ENCODE measurements at regions not wholly inside any gene's neighbourhood (a gene's known extent, or its start where the extent isn't known, plus 50 kb on each side); places are given as distances from the start of the nearest gene placed in this dataset.
A peak's percentile ranks its signal among the peaks of the same experiment; 100 is the strongest.

DNA sequence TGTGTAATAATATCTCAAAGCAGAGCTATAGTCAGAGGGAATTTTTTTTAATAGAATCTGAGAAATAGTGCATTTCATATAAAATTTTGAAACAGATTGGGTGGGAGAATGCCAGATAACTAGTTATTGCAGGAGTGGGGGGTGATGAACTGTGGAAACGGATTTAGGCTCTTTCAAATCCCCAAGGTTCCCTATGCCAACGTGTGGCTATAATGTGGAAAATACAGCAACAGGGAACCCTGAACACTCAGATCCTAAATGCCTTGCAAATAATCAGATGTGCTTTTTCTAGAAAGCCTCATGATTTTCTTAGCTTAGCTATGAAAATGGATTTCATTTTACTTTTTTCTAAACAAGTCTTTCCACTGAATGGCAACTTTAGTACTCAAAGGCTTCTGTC is 180.5 kb upstream of the DMAC1 start:
- no peak for DNase-seq

DNA sequence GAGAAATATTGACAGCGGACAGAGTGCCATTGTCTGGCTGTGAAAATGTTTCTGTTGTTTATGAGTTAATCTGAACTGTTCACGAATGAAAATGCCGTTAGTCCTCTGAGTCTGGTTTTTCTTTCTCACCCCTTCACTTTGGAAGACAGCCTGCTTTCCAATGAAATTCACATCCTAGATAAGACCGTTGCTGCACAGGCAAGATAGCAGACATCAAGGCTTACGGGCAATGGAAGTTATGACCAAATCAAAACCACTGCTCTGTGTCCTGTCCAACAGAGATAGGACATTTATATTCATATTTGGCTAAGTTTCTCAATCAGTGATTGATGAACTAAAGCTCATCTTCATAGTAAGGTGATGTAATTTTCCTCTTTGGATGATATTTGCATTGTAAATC is 180.0 kb upstream of the DMAC1 start:
- no peak for DNase-seq

DNA sequence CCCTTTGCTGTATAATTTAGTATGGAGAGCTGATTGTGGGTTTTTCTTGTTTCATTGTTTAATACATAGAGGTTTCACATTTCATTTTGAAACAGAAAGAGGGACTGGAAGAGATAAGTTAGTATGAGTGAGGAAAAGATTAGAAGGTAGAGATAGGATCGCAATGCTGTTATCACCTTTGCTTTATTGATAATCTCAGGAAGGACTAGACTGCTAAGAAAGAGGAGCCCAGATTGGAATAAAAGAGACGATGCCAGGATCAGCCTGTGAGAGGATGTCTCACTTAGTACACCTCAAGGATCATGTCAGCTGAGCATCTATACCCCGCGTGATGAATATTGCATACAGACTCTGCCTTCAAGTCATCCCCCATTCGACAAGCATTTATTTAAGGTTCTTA is 178.0 kb upstream of the DMAC1 start:
- no peak for DNase-seq

DNA sequence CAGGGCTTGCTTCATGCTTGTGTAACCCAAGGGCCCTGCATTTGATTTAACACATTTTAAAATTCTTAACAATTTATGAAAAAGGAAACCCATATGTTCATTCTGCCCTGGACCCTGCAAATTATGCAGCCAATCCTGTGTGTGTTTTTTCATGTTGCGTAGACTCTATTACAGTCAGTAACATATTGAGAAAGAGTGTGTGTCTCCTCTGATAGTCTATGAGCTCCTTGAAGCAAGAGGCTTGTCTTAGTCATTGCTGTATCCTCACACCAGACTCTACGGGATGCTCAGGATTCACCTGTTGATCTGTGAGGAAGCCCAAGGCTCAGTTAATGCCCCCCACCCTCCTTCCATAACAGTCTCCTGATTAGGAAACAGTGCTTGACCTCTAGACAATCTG is 177.3 kb upstream of the DMAC1 start:
- DNase-seq, result peak; percentile 52

DNA sequence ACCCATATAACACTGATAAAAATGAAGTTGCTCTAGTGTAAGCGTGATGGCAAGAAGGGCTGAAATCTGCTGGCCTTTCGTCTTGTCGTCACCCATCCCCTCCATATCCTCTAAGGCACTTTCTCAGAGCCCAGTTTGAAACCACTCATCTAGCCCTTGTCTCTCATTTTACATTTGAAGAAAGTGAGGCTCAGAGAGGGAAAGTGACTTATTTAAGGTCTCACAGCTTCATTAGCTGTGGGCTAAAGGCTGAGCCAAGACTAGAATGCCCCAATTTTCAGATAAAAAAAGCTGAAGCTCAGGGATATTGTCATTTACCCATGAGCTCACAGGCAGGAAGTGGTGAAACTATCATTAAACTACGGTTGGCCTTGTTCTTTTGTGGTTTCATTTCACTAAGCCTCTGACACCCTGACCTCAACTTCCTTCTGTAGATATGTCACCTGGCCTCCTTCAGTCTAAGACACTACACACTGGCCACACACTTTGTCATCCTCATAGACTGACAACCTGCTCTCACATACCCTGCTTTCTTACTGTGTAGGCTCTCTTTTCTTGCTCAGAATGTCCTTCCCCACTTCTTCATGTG is 176.7 kb upstream of the DMAC1 start:
- DNase-seq, result peak; percentile 99

DNA sequence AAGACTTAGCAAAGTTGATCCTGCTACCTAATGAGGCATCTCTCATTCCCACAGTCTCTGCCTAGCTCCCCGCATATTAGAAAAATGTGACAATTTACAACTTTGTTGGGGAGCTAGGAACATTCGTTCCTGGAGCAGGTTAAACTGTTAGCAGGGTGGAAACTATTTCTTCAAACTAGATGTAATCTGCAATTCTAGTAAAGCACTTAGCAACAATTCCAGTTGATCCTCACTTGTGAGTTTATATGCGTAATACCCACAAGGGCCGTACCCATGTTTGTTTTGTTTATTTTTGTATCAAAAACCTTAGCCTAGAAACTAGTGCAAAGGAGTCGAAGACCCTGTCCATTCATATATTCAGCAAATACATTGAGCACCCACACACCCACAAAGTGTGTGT is 175.8 kb upstream of the DMAC1 start:
- DNase-seq, result no peak

DNA sequence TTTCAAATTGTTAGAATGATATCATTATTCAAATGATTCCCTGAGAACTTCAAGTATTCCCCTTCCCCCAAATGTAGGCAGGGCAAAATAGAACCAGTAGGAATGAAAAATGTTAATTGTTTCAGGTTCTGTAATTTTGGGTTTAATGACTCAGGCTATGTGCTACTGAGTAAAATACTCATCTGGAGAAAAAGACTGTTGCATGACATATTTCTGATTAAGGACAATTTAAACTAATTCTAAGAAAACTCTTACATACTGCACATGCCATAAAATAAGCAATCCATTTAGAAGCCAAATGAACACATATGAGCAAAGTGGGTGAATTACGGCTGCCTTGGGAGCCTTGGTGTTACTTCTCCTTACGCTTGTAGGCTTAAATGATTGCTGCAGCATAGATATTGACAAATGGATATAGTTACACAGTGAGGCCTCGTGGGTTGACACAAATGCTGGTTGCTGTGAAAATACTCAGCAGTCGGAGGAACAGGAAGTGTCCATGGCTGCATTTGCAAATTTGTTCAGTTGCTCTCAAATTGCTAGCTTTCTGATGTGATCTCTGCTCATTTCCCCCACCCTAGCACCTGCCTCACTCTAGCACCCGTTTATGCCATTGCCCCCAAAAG is 174.9 kb upstream of the DMAC1 start:
- peak; percentile 87 for DNase-seq

DNA sequence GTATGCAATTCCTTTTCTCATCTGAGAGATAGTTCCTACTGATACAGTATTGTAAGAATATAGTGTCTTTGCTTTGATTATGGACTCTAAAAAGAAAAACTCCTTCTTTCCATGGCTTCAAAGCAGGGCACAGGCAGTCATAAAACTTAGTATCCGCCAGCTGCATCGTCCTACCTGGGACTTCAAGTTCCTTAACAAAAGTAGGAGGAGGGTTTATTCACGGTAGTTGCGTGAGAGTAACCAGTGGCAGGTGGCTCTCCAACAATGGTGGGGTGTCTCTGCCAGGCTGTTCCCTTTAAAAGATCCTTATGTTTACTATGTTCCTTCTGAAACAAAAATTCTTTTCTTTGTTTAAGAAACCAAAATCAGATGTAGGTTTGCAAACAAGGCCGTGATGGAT is 173.5 kb upstream of the DMAC1 start:
- no peak for DNase-seq

DNA sequence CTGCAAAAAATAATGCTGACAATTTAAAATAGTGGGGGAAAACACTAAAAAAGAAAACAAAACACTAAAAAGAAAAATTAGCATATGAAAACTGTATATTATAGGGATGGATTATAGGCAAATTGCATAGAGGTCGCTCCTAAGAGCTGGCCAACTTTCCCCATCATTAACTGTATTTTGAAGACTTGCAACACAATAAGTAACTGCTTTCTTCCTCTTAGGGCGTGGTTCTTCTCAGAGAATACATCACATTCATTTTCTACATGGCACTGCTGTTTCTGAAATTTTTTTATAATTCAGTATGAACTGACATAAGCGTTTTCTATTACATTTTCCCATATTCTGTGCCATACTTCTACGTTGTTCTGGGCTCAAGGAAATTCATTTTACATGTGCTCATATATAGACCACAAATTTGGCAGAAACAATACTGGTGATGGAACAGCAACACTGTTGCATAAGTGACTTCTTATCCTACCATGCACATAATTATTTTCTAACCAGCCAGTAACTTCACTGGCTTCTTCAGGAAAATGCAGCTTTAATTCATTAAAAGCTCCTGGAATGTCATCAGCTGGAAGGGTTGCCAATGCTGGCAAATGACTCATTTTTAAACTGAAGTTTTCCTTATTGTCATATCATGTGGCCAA is 171.2 kb upstream of the DMAC1 start:
- peak; percentile 54 for DNase-seq

DNA sequence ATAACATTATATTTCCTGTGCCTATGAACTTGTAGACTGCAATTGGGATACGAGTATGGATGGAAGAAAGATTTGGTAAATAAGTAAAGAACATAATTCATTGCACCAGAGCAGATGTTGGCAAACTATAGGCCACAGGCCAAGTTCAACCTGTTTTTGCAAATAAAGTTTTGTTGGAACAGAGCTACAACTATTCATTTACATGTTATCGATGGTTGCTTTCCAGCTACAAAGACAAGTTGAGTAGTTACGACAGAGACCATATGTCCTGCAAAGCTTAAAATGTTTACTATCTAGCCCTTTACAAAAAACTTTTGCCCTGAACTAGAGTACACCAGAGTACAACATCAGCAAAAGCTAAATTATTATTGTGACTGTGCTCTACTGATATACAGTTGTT is 169.1 kb upstream of the DMAC1 start:
- no peak for DNase-seq

DNA sequence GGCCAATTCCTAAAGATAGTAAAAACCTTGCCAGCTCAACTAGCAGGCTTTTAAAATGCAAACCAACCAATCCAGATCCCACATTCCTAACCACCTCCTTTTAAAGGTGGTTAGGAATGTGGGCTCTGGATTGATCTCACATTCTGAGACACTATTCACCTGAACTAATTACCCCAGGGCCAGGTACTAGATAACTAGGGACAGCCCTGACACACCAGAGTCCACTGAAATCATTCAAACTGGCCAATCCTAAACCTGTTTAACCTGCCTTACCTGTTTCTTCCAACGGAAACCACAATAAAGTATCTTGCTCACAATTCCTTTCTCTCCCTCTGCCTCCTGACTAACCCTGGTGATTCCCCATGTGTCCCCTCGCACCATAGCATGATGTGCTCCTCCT is 168.3 kb upstream of the DMAC1 start:
- DNase-seq, result no peak

DNA sequence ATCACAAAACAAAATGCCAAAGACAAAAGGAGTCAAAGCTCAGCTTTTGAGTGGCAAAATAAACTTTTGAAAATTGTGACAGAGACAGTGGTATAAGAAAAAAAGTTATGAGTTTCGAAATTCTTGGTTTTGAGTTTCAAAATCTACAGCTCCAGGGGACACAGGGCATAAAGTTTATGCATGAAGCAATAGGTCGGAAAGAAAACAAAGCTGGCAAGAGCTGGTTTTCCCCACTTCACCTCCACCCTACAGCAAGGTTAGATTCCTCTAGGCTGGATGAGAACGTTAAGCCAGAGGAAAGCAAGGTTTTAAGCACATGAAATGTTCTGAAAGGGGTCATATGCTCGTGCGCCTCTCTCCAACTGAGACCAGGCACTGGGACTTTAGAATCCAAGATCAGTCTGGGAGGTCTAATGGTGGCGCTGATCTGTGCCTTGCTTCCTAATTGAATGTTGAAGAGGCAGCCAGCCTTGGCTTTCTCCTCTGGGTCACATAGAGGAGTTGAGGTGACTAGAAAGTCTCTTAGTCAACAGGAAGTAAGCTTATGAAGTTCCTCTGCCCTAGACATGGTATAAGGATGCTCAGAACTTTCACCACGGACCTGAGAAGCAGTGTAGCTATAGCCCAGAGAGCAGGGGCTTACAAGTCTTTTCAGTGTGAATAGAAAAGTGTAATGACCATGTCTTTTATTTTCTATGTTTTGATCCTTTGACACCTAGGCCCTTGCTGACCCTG is 167.7 kb upstream of the DMAC1 start:
- DNase-seq, result peak; percentile 84

DNA sequence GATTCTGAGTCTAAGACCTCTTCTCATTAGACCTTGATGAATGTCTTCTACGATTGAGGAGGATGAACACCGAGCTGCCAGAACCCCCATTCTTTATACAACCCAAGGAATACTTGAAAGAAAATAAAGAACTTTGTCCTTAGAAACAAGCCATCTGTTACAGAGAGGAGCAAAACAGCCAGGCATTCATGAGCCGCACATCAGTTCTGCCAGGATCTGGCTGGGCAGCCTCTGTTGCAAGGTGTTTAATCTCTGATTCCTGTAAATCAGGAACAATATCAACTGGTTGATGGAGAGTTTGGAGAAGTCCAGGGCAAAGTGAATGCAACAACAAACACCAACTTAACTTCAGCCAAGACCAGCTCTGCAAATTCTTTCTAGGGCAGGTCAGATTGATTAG is 165.5 kb upstream of the DMAC1 start:
- no peak for DNase-seq

DNA sequence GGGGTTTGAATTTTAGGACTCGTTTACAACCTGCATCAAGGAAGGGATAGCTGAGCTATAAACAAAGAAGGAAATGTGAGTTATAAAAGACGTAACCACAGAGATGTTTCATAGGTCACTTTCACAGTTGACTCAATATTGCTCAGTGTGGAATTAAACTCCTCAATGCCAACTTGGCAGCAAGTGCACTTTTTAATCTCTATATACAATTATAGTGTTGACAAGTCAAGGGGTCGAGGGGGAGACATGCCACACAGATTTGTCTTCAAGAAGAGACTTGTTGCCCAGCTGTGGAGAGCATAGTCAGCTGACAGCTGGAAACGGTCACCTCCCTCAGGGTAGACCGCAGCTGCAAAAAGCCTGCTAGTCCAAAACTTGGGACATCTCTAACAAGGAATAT is 163.4 kb upstream of the DMAC1 start:
- DNase-seq, result peak; percentile 37

DNA sequence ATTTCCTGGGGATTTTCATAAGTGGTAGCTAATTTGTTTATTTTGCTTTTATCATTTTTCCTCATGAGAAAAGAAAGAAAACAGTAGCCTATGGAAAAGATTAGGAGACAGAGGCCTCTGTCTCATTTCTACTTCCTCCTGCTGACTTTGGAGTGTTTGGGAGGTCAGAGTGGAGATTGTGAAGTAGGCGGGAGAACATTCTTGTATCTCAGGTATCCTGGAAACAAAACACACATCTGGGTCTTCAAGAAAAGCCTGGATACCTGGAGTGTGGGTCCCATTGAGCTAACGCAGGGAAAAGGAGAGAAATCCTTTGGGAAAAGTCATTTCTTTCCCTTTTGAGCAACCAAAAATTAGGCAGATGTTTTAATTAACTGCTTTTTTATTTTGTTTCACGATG is 161.5 kb upstream of the DMAC1 start:
- DNase-seq, result no peak

DNA sequence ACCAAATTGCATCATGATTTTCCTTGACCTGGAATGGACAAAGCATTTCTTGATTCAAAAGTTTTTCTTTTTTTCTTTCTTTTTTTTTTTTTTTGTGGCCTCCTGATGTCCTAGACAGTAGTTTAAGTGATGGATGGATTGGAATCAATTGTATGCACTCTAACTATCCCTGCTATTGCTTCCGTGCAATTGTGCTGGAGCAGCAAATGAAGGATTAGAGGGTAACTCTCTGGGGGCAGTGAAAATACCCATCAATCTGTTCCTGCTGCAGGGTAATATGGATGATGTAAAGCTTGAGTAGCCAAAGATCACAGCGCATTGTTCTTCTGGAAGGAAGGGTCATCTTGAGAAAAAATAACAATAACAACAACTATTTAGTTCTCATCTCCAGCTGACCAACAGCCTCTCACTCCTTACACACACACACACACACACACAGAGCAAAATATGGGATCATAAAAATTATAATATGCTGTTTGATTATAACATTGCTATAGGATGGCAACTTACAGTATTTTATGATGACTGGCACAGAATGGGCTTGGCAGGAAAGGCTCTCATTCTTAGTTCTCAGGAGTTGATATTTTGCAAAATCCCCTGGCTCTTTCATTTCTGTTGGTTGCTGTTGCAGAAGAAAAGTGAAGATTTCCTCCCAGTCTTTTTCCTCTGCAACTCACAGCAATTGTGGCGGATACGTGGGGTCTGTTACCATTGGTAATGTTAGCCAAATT is 160.9 kb upstream of the DMAC1 start:
- no peak for DNase-seq

DNA sequence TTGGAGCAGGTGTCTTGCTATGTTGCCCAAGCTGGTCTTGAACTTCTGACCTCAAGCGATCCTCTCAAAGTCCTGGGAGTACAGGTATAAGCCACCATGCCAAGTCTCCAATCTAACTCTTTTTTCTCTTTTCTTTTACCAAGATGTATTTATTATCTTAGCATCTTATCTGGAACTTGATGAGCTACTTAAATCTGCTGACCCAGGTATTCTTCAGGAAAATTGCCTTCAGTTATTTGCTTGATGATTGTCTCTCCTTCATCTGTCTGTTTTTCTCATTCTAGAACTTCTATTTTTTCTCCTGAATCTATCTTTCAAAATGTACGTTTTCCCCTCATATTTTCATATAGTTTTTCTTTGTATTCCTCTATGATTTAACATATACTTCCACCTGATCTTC is 158.2 kb upstream of the DMAC1 start:
- DNase-seq, result no peak

DNA sequence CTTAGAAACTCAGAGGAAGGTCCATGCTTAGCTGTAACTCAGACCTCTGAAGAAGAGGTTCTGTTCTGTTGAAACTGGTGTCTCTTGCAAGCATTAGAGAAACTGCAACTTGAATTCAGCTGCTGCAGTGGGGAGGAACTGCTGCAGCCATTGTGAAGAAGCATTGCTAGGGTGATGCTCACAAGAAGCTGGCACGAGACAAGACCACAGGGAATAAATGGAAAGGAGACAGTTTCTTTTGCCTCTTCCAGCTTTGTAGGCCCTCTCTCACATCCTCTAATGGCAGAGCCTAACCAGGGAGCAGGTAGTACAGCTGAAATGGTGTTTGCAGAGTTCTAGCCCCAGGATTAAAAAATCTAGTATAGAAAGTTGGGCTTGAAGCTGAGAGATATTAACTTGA is 148.0 kb upstream of the DMAC1 start:
- no peak for DNase-seq

DNA sequence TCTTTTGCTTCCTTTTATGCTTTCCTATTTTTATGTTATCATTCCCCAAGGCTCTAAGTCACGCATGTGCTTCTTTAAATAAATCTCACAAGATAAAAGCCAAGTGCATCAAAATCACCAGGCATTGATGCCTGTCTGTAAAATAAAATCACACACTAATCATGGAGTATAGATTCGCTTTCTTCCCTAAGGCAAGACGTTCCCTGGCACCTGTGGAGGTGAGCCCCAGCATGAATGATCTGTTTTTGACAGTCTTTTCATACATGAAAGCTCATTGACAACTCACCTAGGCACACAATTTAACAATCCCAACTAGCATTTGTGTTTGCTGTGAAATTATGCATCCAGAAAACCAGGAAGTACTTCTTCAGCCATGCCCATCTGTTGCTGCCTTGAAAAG is 146.9 kb upstream of the DMAC1 start:
- DNase-seq, result no peak

DNA sequence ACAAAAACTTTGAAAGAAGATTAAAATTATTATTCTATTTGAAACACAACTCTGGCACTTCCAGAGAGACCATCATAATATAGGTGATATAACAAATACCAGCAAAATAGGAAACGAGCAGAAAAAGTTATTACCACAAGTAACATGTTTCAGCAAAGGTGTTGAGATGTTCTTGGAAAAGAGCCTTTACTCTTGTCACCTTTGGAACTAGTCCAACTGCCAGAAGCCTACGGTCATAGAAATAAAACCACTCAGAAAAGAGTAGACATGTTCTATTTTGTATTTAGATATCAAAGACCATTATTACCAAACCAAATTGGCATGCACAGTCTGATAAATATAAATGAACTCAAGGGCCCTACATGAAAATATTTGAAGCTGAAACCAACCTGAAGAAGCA is 145.0 kb upstream of the DMAC1 start:
- no peak for DNase-seq

DNA sequence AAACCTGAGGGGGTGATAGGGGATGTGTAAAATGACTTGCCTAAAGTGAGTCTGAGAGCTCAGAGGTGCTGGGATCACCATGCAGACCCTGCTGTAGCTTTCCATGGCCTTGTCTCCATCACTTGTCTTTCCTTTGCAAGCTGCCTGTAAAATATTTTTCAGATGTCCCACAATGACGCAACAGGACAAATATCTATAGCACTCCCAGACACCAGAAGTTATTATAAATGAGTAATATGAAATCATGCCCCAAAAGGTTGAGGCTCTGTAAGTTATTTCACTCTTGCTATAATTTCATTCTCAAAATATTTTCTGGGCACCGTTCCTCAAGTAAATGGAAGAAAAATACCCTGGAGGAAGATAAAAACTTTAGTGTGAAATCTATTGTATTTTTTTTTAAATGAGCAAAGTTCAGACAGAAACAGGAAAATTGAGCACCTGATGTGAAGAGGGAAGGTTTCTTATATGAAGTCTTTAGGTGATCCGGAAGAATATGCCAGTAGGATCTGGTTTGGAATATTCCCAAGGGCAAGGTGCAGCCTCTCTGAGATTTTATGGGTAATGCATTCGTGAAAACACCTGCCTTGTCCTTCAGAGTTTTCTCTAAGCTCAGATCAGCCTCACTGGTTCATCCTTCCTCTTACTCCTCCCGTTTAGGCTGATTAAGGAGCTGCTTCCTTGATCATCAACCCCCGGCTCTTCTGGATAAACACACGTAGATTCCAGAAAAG is 138.3 kb upstream of the DMAC1 start:
- no peak for DNase-seq

DNA sequence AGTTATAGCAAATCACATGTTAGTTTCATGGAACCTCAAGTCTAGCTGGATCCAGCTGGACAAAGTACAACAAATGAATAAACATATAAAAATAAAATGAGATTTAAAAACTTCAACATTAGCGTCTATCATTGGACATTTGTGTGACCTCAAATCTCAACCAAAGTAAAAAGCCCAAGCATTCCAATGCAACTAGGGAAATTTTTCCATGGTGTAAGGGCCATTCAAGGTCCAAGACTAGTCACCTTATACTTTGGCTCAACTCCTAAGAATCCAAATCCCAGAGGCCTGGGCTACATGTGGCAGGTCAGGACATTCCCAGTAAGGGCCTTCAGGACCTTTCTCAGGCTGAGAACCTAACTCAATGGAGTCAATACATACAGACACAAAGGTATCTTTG is 137.4 kb upstream of the DMAC1 start:
- no peak for DNase-seq

DNA sequence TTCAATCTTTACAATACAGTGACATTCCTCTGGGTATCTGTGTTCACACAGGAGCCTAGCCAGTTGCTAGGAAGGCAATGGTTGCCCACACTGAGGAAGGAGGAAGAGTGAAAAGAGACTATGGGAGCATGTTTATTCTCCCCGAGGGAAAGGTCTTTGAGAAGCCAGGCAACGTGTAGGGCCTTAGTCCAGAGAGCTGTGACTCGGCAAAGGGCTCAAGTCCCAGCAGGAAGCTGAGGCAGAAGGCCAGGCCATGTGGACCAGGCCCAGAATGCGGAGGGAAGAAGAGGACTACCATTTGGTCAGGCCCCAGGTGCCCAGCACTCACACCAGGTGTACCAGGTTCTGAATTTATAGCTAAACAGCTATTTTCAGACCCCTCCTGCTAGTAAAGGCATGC is 136.6 kb upstream of the DMAC1 start:
- no peak for DNase-seq
